ENCODE measurements at regions not wholly inside any gene's neighbourhood (a gene's known extent, or its start where the extent isn't known, plus 50 kb on each side); places are given as distances from the start of the nearest gene placed in this dataset.

- DNase-seq (ENCODE audit: extremely low read depth, low read depth) = no peak
- H3K4me3 ChIP-seq (replicated peaks; ENCODE audit: low read depth, low read length) = no peak overlapping the region
- TF ChIP-seq, protein P1, sequence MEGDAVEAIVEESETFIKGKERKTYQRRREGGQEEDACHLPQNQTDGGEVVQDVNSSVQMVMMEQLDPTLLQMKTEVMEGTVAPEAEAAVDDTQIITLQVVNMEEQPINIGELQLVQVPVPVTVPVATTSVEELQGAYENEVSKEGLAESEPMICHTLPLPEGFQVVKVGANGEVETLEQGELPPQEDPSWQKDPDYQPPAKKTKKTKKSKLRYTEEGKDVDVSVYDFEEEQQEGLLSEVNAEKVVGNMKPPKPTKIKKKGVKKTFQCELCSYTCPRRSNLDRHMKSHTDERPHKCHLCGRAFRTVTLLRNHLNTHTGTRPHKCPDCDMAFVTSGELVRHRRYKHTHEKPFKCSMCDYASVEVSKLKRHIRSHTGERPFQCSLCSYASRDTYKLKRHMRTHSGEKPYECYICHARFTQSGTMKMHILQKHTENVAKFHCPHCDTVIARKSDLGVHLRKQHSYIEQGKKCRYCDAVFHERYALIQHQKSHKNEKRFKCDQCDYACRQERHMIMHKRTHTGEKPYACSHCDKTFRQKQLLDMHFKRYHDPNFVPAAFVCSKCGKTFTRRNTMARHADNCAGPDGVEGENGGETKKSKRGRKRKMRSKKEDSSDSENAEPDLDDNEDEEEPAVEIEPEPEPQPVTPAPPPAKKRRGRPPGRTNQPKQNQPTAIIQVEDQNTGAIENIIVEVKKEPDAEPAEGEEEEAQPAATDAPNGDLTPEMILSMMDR (IDR thresholded peaks at IDR 0.05; ENCODE audit: low read depth, low read length, missing control alignments) = no peak
Measured at GRCh38 chr4:33566649-33567048, 2677.7 kb downstream of the ARAP2 start.

DNA sequence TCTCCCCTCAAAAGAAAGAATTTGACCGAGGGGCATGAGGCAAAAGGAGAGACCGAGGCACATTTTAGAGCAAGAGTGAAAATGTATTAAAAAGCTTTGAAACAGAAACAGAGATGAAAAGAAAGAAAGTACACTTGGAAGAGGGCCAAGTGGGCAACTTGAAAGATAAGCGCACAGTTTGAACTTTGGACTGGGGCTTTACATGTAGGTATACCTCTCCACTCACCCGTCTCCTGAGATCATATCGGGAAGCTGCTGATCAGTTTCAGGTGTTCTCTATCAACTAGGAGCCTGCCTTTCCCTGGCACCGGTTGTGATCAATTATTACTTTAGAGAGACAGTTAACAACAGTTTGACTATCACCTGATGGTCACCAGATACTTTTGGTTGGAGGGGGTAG lies 2666.5 kb downstream of the ARAP2 start:
- TF ChIP-seq, protein P1 (IDR thresholded peaks at IDR 0.05; ENCODE audit: low read depth, low read length, missing control alignments) = no peak
- H3K4me3 ChIP-seq (replicated peaks; ENCODE audit: low read depth, low read length) = no peak overlapping the region
- DNase-seq (ENCODE audit: extremely low read depth, low read depth) = no peak

- no peak overlapping the region for H3K4me3 ChIP-seq (replicated peaks; ENCODE audit: low read depth, low read length)
- TF ChIP-seq, protein P1 (IDR thresholded peaks at IDR 0.05; ENCODE audit: low read depth, low read length, missing control alignments) = no peak
- DNase-seq (ENCODE audit: extremely low read depth, low read depth) = no peak
Measured at GRCh38 chr4:33579951-33580350, 2664.4 kb downstream of the ARAP2 start.

DNA sequence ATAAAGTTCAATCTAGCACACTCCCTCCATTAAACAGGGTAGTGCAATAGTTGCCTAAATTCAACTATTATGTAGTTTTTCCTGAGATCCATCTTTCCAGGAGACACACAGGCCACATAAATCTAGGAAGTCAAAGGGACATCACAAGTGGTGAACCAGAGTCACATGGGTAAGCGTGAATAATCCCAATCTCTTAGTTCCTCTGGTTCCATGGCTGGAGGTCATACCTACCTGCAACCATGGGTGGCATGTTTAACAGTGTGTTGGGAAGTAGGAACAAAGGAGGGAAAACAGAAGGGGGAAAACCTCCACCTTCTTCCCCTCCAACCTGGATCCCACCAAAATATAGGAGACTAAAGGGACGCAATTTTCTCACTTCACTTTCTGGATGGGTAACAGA lies 2651.6 kb downstream of the ARAP2 start:
- TF ChIP-seq, protein P1 (IDR thresholded peaks at IDR 0.05; ENCODE audit: low read depth, low read length, missing control alignments) = no peak
- DNase-seq (ENCODE audit: extremely low read depth, low read depth) = no peak
- H3K4me3 ChIP-seq (replicated peaks; ENCODE audit: low read depth, low read length) = no peak overlapping the region

DNA sequence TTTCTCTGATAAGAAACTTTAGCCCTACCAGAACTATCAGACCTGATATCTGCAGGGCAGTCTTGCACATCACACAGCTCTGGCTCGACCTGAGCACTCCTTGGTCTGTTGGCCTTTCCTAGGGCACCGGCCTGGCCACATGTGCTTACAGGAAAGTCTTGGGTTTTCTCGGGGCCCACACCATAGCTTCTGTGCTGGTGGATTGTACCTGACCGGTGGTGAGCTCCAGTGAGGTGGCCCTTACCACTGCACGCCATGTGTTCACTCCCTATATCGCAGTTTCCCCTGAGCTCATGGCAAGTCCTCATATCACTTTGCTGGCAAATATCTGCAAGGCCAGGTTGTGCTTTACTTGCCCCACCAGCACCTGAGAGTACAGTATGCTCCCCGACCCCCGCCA lies 2637.4 kb downstream of the ARAP2 start:
- TF ChIP-seq, protein P1 (IDR thresholded peaks at IDR 0.05; ENCODE audit: low read depth, low read length, missing control alignments) = no peak
- DNase-seq (ENCODE audit: extremely low read depth, low read depth) = no peak
- H3K4me3 ChIP-seq (replicated peaks; ENCODE audit: low read depth, low read length) = no peak overlapping the region

DNA sequence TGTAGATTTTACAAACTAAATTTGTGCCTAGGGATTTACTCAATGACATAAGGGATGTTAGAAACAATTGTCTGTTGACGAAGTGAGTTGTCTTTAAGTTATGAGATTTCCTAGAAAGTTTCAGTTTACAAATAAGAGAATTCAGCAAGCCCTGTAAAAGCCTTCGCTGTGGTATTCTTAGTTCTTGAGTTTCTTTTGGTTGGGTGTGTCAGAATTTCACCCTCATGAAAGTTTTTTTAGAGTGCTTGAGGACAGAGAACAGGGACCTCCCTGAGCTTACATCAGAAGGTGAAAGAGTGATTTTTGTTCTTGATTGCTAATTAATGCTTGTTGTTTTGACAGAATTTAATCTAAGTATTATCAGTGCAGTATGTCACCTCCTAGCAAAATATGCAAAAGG lies 2628.2 kb downstream of the ARAP2 start:
- DNase-seq (ENCODE audit: extremely low read depth, low read depth) = no peak
- H3K4me3 ChIP-seq (replicated peaks; ENCODE audit: low read depth, low read length) = no peak overlapping the region
- TF ChIP-seq, protein P1 (IDR thresholded peaks at IDR 0.05; ENCODE audit: low read depth, low read length, missing control alignments) = no peak

GRCh38 chr4:33625748-33626147 lies 2618.6 kb downstream of the ARAP2 start:
- H3K4me3 ChIP-seq (replicated peaks; ENCODE audit: low read depth, low read length) = no peak overlapping the region
- TF ChIP-seq, protein P1 (IDR thresholded peaks at IDR 0.05; ENCODE audit: low read depth, low read length, missing control alignments) = no peak
- no peak for DNase-seq (ENCODE audit: extremely low read depth, low read depth)

All from HFF-Myc (cell line).